ENCODE measurements at regions not wholly inside any gene's neighbourhood (a gene's known extent, or its start where the extent isn't known, plus 50 kb on each side); places are given as distances from the start of the nearest gene placed in this dataset.

DNA sequence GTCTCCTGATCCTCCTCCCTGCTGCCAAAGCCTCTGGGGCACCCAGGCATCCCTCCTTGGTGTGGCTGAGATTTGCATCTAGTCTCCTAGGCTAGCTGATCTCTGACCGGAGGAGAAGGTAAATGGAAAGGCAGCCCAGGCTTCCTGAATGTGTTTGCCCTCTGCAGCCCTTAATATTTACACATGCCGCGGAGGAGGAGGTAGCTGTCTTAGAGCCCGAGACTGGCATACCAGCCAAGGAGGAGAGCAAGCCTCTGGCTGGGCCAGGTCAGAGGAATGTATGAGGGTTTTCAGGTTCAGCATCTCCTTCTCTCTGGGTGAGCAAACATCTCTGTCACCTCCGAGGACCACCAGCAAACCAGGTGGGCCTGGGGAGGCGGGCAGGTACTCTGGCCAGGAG lies 86.0 kb upstream of the GRIK3 start:
- TF ChIP-seq CTCF (IDR thresholded peaks at IDR 0.05) (no peak), POLR2A (IDR thresholded peaks at IDR 0.05) (no peak)
